Type B pancreatic cell (in vitro differentiated cells): ENCODE measurements at regions not wholly inside any gene's neighbourhood (a gene's known extent, or its start where the extent isn't known, plus 50 kb on each side); places are given as distances from the start of the nearest gene placed in this dataset.
A peak's percentile ranks its signal among the peaks of the same experiment; 100 is the strongest.

ENCODE experiments used
- DNase-seq: peaks from one replicate; pipeline ENCODE4 v3.0.0; 2021; ENCODE audit warnings: mixed read lengths; ENCODE audit not compliant: unreplicated experiment; ENCODE audit errors: extremely low spot score
- H3K27ac Mint-ChIP-seq: 2 replicates; pipeline ENCODE4 v1.8.0; 2021; ENCODE audit warnings: mild to moderate bottlenecking, mixed read lengths
- H3K27me3 Mint-ChIP-seq: 2 replicates; pipeline ENCODE4 v1.8.0; 2021; ENCODE audit warnings: mixed read lengths
- H3K36me3 Mint-ChIP-seq: 2 replicates; pipeline ENCODE4 v1.8.0; 2021; ENCODE audit warnings: mixed read lengths
- H3K4me1 Mint-ChIP-seq: one replicate; pipeline ENCODE4 v1.8.0; 2021; ENCODE audit warnings: mixed read lengths; ENCODE audit not compliant: unreplicated experiment
- H3K4me3 Mint-ChIP-seq: 2 replicates; pipeline ENCODE4 v1.8.0; 2021; ENCODE audit warnings: mild to moderate bottlenecking, mixed read lengths
- H3K9me3 Mint-ChIP-seq: 2 replicates; pipeline ENCODE4 v1.8.0; 2021; ENCODE audit warnings: mixed read lengths
- CTCF ChIP-seq: fragments of 200-600 bp; sonication (generic); conservative IDR thresholded peaks from 2 replicates; pipeline ENCODE4 v1.5.0; 2021; ENCODE audit warnings: antibody characterized with exemption, mild to moderate bottlenecking

GRCh38 chr20:40970218-40970617, 58.4 kb upstream of the TOP1 start:
- Mint-ChIP-seq H3K36me3 (no peaks in the 10 kb centered on the region), H3K4me1 (peaks cover 8% of the 10 kb centered on the region), H3K27me3 (peaks cover 21% of the 10 kb centered on the region), H3K9me3 (no peaks in the 10 kb centered on the region), H3K27ac (no peak overlapping the region), H3K4me3 (no peak overlapping the region)
- no peak for TF ChIP-seq CTCF
- DNase-seq, result peak; percentile 51

GRCh38 chr20:40977218-40977617, 51.4 kb upstream of the TOP1 start:
- Mint-ChIP-seq H3K27ac (no peak overlapping the region), H3K36me3 (peaks cover 11% of the 10 kb centered on the region), H3K4me1 (no peaks in the 10 kb centered on the region), H3K27me3 (peaks cover 10% of the 10 kb centered on the region), H3K4me3 (no peak overlapping the region), H3K9me3 (peaks cover 10% of the 10 kb centered on the region)
- DNase-seq, result no peak
- TF ChIP-seq CTCF, result no peak

GRCh38 chr20:40978761-40979160, 49.9 kb upstream of the TOP1 start:
- peak; percentile 29 for DNase-seq
- TF ChIP-seq CTCF, result no peak
- Mint-ChIP-seq H3K4me3 (no peak overlapping the region), H3K4me1 (no peaks in the 10 kb centered on the region), H3K9me3 (peaks cover 10% of the 10 kb centered on the region), H3K27ac (peak overlapping the region; percentile 29), H3K27me3 (peaks cover 10% of the 10 kb centered on the region), H3K36me3 (peaks cover 11% of the 10 kb centered on the region)
